Duodenal mucosa (tissue), 2 donors: ENCODE measurements at regions not wholly inside any gene's neighbourhood (a gene's known extent, or its start where the extent isn't known, plus 50 kb on each side); places are given as distances from the start of the nearest gene placed in this dataset.

Source experiments
- H3K27ac ChIP-seq: one replicate; pipeline ENCODE4 v1.7.0; 2013; ENCODE audit warnings: low read depth, low read length
- H3K27me3 ChIP-seq, 2 donors: one replicate each; pipeline ENCODE4 v1.7.0; 2013; ENCODE audit warnings: low read length in 2 of 2, control low read depth in 1 of 2; ENCODE audit not compliant: insufficient read depth in 2 of 2, control insufficient read depth in 1 of 2
- H3K36me3 ChIP-seq, 2 donors: one replicate each; pipeline ENCODE4 v1.7.0; 2013; ENCODE audit warnings: low read length in 2 of 2, control low read depth in 1 of 2; ENCODE audit not compliant: insufficient read depth in 2 of 2, control insufficient read depth in 1 of 2
- H3K4me1 ChIP-seq, 2 donors: one replicate each; pipeline ENCODE4 v1.7.0; 2013; ENCODE audit warnings: low read length in 2 of 2, control low read depth in 1 of 2; ENCODE audit not compliant: insufficient read depth in 2 of 2, control insufficient read depth in 1 of 2
- H3K4me3 ChIP-seq, 2 donors: one replicate each; pipeline ENCODE4 v1.7.0; 2013; ENCODE audit warnings: low read length in 2 of 2, low read depth in 1 of 2
- H3K9ac ChIP-seq, 2 donors: one replicate each; pipeline ENCODE4 v1.7.0; 2013; ENCODE audit warnings: low read length in 2 of 2, low read depth in 1 of 2
- H3K9me3 ChIP-seq, 2 donors: one replicate each; pipeline ENCODE4 v1.7.0; 2013; ENCODE audit warnings: low read length in 2 of 2, control low read depth in 1 of 2; ENCODE audit not compliant: control insufficient read depth in 1 of 2

GRCh38 chr13:62919491-62919890, 1503.8 kb upstream of the PCDH20 start:
- no peaks in the 10 kb centered on the region for H3K4me1 ChIP-seq
- peaks cover 0 to 5% of the 10 kb centered on the region in 2 donors for H3K9me3 ChIP-seq
- no peak overlapping the region for H3K4me3 ChIP-seq
- H3K27ac ChIP-seq: no peak overlapping the region
- H3K9ac ChIP-seq: no peak overlapping the region
- H3K27me3 ChIP-seq: no peaks in the 10 kb centered on the region
- H3K36me3 ChIP-seq: no peaks in the 10 kb centered on the region

GRCh38 chr13:62910541-62911060, 1495.0 kb upstream of the PCDH20 start:
- Histone ChIP-seq H3K9me3 (peaks cover 0 to 2% of the 10 kb centered on the region in 2 donors), H3K9ac (no peak overlapping the region), H3K27me3 (no peaks in the 10 kb centered on the region), H3K27ac (no peak overlapping the region), H3K4me3 (no peak overlapping the region), H3K36me3 (no peaks in the 10 kb centered on the region), H3K4me1 (no peaks in the 10 kb centered on the region)

GRCh38 chr13:62908321-62908720, 1492.7 kb upstream of the PCDH20 start:
- H3K27ac ChIP-seq: no peak overlapping the region
- H3K36me3 ChIP-seq: no peaks in the 10 kb centered on the region
- H3K4me3 ChIP-seq: no peak overlapping the region
- H3K9ac ChIP-seq: no peak overlapping the region
- H3K4me1 ChIP-seq: no peaks in the 10 kb centered on the region
- H3K9me3 ChIP-seq: peaks cover 0 to 2% of the 10 kb centered on the region in 2 donors
- no peaks in the 10 kb centered on the region for H3K27me3 ChIP-seq

- H3K9ac ChIP-seq: no peak overlapping the region
- no peak overlapping the region for H3K27ac ChIP-seq
- no peaks in the 10 kb centered on the region for H3K27me3 ChIP-seq
- no peaks in the 10 kb centered on the region for H3K36me3 ChIP-seq
- H3K4me3 ChIP-seq: no peak overlapping the region
- no peaks in the 10 kb centered on the region for H3K4me1 ChIP-seq
- H3K9me3 ChIP-seq: peaks cover 0 to 2% of the 10 kb centered on the region in 2 donors
Observed at GRCh38 chr13:62906896-62907295, 1491.2 kb upstream of the PCDH20 start.

- Histone ChIP-seq H3K4me3 (no peak overlapping the region), H3K36me3 (no peaks in the 10 kb centered on the region), H3K27me3 (no peaks in the 10 kb centered on the region), H3K27ac (no peak overlapping the region), H3K4me1 (no peaks in the 10 kb centered on the region), H3K9ac (no peak overlapping the region), H3K9me3 (peaks cover 0 to 2% of the 10 kb centered on the region in 2 donors)
Observed at GRCh38 chr13:62906469-62906868, 1490.8 kb upstream of the PCDH20 start.

- no peaks in the 10 kb centered on the region for H3K27me3 ChIP-seq
- H3K9me3 ChIP-seq: peaks cover 16 to 20% of the 10 kb centered on the region in 2 donors
- H3K4me3 ChIP-seq: no peak overlapping the region
- no peak overlapping the region for H3K27ac ChIP-seq
- no peaks in the 10 kb centered on the region for H3K4me1 ChIP-seq
- H3K9ac ChIP-seq: no peak overlapping the region
- no peaks in the 10 kb centered on the region for H3K36me3 ChIP-seq
Observed at GRCh38 chr13:62887046-62887445, 1471.4 kb upstream of the PCDH20 start.

- peaks cover 3 to 10% of the 10 kb centered on the region in 2 donors for H3K9me3 ChIP-seq
- H3K4me1 ChIP-seq: no peaks in the 10 kb centered on the region
- H3K36me3 ChIP-seq: no peaks in the 10 kb centered on the region
- H3K27ac ChIP-seq: no peak overlapping the region
- H3K27me3 ChIP-seq: no peaks in the 10 kb centered on the region
- no peak overlapping the region for H3K9ac ChIP-seq
- no peak overlapping the region for H3K4me3 ChIP-seq
Observed at GRCh38 chr13:62879071-62879470, 1463.4 kb upstream of the PCDH20 start.

- Histone ChIP-seq H3K27me3 (no peaks in the 10 kb centered on the region), H3K27ac (no peak overlapping the region), H3K36me3 (no peaks in the 10 kb centered on the region), H3K9me3 (peaks cover 0 to 6% of the 10 kb centered on the region in 2 donors), H3K4me1 (no peaks in the 10 kb centered on the region), H3K4me3 (no peak overlapping the region), H3K9ac (no peak overlapping the region)
Observed at GRCh38 chr13:62875118-62875640, 1459.5 kb upstream of the PCDH20 start.

GRCh38 chr13:62850331-62850730, 1434.7 kb upstream of the PCDH20 start:
- Histone ChIP-seq H3K4me3 (no peak overlapping the region), H3K36me3 (no peaks in the 10 kb centered on the region), H3K4me1 (no peaks in the 10 kb centered on the region), H3K9me3 (no peaks in the 10 kb centered on the region), H3K27ac (no peak overlapping the region), H3K27me3 (no peaks in the 10 kb centered on the region), H3K9ac (no peak overlapping the region)

- no peak overlapping the region for H3K9ac ChIP-seq
- H3K9me3 ChIP-seq: no peaks in the 10 kb centered on the region
Observed at GRCh38 chr13:62847520-62847919, 1431.9 kb upstream of the PCDH20 start.

More at GRCh38 chr13:62847520-62847919, 1431.9 kb upstream of the PCDH20 start:
- Histone ChIP-seq H3K36me3 (no peaks in the 10 kb centered on the region), H3K4me1 (no peaks in the 10 kb centered on the region), H3K27me3 (no peaks in the 10 kb centered on the region), H3K27ac (no peak overlapping the region), H3K4me3 (no peak overlapping the region)
